ENCODE measurements at regions not wholly inside any gene's neighbourhood (a gene's known extent, or its start where the extent isn't known, plus 50 kb on each side); places are given as distances from the start of the nearest gene placed in this dataset.

DNA sequence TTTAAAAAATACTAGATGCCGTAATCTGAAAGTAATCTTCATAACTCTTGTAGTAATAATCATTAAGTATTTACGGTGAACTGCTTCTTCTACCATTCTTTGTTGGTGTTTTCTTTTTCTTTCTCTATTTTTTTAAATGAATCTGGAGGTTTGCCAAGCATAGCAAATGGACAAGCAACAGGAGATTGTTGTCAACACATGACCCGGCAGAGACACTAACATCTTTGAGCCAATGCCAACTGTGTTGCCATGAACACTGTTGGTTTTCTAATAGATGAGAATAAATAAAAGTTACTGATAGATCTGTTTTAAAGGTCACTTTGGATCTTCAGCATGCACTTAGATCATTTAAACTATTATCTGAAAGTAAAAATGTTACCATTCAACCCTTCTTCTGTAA lies 523.6 kb upstream of the EYS start:
- Histone ChIP-seq H3K79me2 (ENCODE audit: control insufficient read depth in 1 of 2, insufficient read depth in 2 of 2, low read length in 2 of 2) (no peaks in the 10 kb centered on the region), H3K4ac (replicated peaks; ENCODE audit: insufficient read length, low read depth, low read length) (no peak overlapping the region), H2AFZ (ENCODE audit: low read length) (no peak overlapping the region), H4K20me1 (replicated peaks in 1 of 2; ENCODE audit: control insufficient read depth in 1 of 2, insufficient read depth in 2 of 2, low read length in 2 of 2) (no peaks in the 10 kb centered on the region), H2BK15ac (ENCODE audit: low read length) (no peak overlapping the region), H3K14ac (ENCODE audit: insufficient read length) (no peak overlapping the region), H3K18ac (ENCODE audit: extremely low read depth, low read length) (no peak overlapping the region), H2BK12ac (ENCODE audit: low read depth, low read length) (no peak overlapping the region), H3K4me1 (replicated peaks in 1 of 4; ENCODE audit: control insufficient read depth in 3 of 4, insufficient read depth in 4 of 4, low read length in 3 of 4) (no peaks in the 10 kb centered on the region), H3K36me3 (ENCODE audit: control insufficient read depth in 2 of 4, insufficient read depth in 4 of 4, low read length in 3 of 4) (no peaks in the 10 kb centered on the region), H3K9ac (replicated peaks in 1 of 4; ENCODE audit: extremely low read depth in 1 of 4, low read depth in 3 of 4, low read length in 3 of 4) (no peak overlapping the region), H2AK5ac (ENCODE audit: low read depth, low read length) (no peak overlapping the region), H3K4me2 (ENCODE audit: insufficient read depth in 1 of 2, low read depth in 2 of 2, low read length in 2 of 2) (no peak overlapping the region), H3K27ac (ENCODE audit: low read depth, low read length) (no peak overlapping the region), H2BK20ac (ENCODE audit: low read length) (no peak overlapping the region), H3K23ac (ENCODE audit: insufficient read length) (no peak overlapping the region), H3K56ac (replicated peaks; ENCODE audit: insufficient read length, low read depth, low read length) (no peak overlapping the region), H2BK5ac (ENCODE audit: low read depth, low read length) (no peak overlapping the region), H4K91ac (replicated peaks; ENCODE audit: insufficient read length, low read length) (no peak overlapping the region), H3K23me2 (ENCODE audit: low read depth, low read length) (no peaks in the 10 kb centered on the region), H3K79me1 (ENCODE audit: low read depth, low read length) (no peaks in the 10 kb centered on the region), H3K4me3 (ENCODE audit: extremely low read depth in 1 of 4, insufficient read depth in 2 of 4, low read depth in 3 of 4, low read length in 4 of 4) (no peak overlapping the region), H3K9me3 (ENCODE audit: insufficient read depth in 2 of 2, low read depth in 1 of 2, low read length in 1 of 2) (no peaks in the 10 kb centered on the region), H4K8ac (ENCODE audit: extremely low read depth, insufficient read depth, low read length) (no peak overlapping the region), H2BK120ac (replicated peaks; ENCODE audit: low read depth, low read length) (no peak overlapping the region), H4K5ac (ENCODE audit: insufficient read length, low read depth, low read length) (no peak overlapping the region), H3K27me3 (replicated peaks in 1 of 4; ENCODE audit: control insufficient read depth in 3 of 4, extremely low read depth in 1 of 4, insufficient read depth in 3 of 4, low read length in 3 of 4) (no peaks in the 10 kb centered on the region)
- FAIRE-seq (no peak), DNase-seq (ENCODE audit: low read depth in 1 of 2, low spot score in 2 of 2) (no peak)
- ChIA-PET POLR2A (ENCODE audit: partially characterized antibody) (no interaction called here), CTCF (ENCODE audit: partially characterized antibody) (no interaction called here)
- TF ChIP-seq RAD21 (IDR thresholded peaks at IDR 0.05 in 1 of 2, conservative IDR thresholded peaks at IDR 0.05 in 1 of 2; ENCODE audit: low read depth in 2 of 2, low read length in 2 of 2): no peak
- 96% methylated on average over 3 of the region's 3 CpGs; no CpG with 5 or more reads in 1 of the 2 experiments for WGBS, 2 experiments (ENCODE audit: extremely low coverage in 1 of 2, insufficient coverage in 1 of 2, insufficient read length in 1 of 2, insufficient replicate concordance in 2 of 2, low coverage in 1 of 2, low lambda C conversion rate in 2 of 2, missing lambda C conversion rate in 1 of 2)

Data from H1 (cell line).